SKM-1 treated with dmso at 0.1 percent for 144 hours (cell line): ENCODE measurements at regions not wholly inside any gene's neighbourhood (a gene's known extent, or its start where the extent isn't known, plus 50 kb on each side); places are given as distances from the start of the nearest gene placed in this dataset.
"Not testable (repeated sequence)": the region's sequence is repeated elsewhere in the genome, so short reads cannot be mapped to it uniquely, and the experiment has no call there.

Experiments
- DNase-seq: peaks from one replicate; lab custom pipeline; 2025; ENCODE audit not compliant: unreplicated experiment; lab: John Stamatoyannopoulos, UW

GRCh38 chr20:55696520-55696919, 308.8 kb downstream of the CBLN4 start:
- no peak for DNase-seq

GRCh38 chr20:55693641-55694040, 311.7 kb downstream of the CBLN4 start:
- DNase-seq, result no peak

GRCh38 chr20:55685841-55686240, 319.5 kb downstream of the CBLN4 start:
- no peak for DNase-seq

- DNase-seq, result no peak
Measured at GRCh38 chr20:55685425-55685824, 319.9 kb downstream of the CBLN4 start.

- DNase-seq, result no peak
Measured at GRCh38 chr20:55684578-55684977, 320.7 kb downstream of the CBLN4 start.

- no peak for DNase-seq
Measured at GRCh38 chr20:55678970-55679667, 326.2 kb downstream of the CBLN4 start.

GRCh38 chr20:55678126-55678525, 327.2 kb downstream of the CBLN4 start:
- DNase-seq, result no peak

GRCh38 chr20:55677011-55677410, 328.3 kb downstream of the CBLN4 start:
- DNase-seq, result no peak

GRCh38 chr20:55676097-55676496, 329.2 kb downstream of the CBLN4 start:
- no peak for DNase-seq

GRCh38 chr20:55668631-55669030, 336.7 kb downstream of the CBLN4 start:
- no peak for DNase-seq

- DNase-seq, result no peak
Measured at GRCh38 chr20:55667955-55668354, 337.4 kb downstream of the CBLN4 start.

- no peak for DNase-seq
Measured at GRCh38 chr20:55667024-55667423, 338.3 kb downstream of the CBLN4 start.

GRCh38 chr20:55656231-55656775, 349.0 kb downstream of the CBLN4 start:
- no peak for DNase-seq

- DNase-seq, result no peak
Measured at GRCh38 chr20:55650657-55651360, 354.5 kb downstream of the CBLN4 start.

- no peak for DNase-seq
Measured at GRCh38 chr20:55649254-55649653, 356.1 kb downstream of the CBLN4 start.

GRCh38 chr20:55646851-55647250, 358.5 kb downstream of the CBLN4 start:
- no peak for DNase-seq

- no peak for DNase-seq
Measured at GRCh38 chr20:55641497-55641896, 363.8 kb downstream of the CBLN4 start.

- DNase-seq, result no peak
Measured at GRCh38 chr20:55635870-55636269, 369.4 kb downstream of the CBLN4 start.

GRCh38 chr20:55632592-55632991, 372.7 kb downstream of the CBLN4 start:
- DNase-seq, result no peak

- DNase-seq, result not testable (repeated sequence)
Measured at GRCh38 chr20:55629143-55629542, 376.2 kb downstream of the CBLN4 start.

- DNase-seq, result no peak
Measured at GRCh38 chr20:55626716-55627115, 378.6 kb downstream of the CBLN4 start.

GRCh38 chr20:55616367-55616766, 389.0 kb downstream of the CBLN4 start:
- no peak for DNase-seq
